ENCODE measurements at regions not wholly inside any gene's neighbourhood (a gene's known extent, or its start where the extent isn't known, plus 50 kb on each side); places are given as distances from the start of the nearest gene placed in this dataset.
A peak's percentile ranks its signal among the peaks of the same experiment; 100 is the strongest.

DNA sequence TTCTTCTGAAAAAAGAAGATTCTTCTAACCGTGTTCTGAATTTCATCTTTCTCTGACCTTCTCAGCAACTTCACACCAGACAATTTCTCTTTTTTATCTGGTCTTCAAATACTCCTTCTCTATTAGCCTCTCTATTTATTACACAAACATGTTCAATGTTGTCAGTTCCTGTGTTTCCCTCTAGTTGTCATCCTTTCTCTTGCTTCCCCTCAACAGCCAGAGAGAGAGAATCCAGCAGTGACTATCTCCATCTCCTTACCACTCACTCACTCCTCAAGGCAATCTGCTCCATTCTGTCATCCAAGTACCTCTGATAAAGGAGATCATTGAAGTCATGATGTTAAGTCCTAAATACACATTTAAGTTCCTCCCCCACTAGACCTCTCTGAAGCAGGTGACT, 491.9 kb upstream of the CHAC2 start:
- ATAC-seq = no peak

GRCh38 chr2:53268626-53269025, 499.0 kb upstream of the CHAC2 start:
- ATAC-seq = no peak
- H3K27me3 ChIP-seq = no peaks in the 10 kb centered on the region
- no peak for DNase-seq
- H3K27ac ChIP-seq = no peak overlapping the region
- no peaks in the 10 kb centered on the region for H3K36me3 ChIP-seq
- no peak for TF ChIP-seq CTCF (IDR thresholded peaks at IDR 0.05)
- WGBS, 2 donors = 64 to 82% methylated on average over 3 of the region's 3 CpGs
- intact Hi-C loops (cut with DNase I) = no loop called here
- H3K4me3 ChIP-seq = no peak overlapping the region
- no peaks in the 10 kb centered on the region for H3K4me1 ChIP-seq
- H3K9me3 ChIP-seq = peaks cover 0 to 6% (median 0%) of the 10 kb centered on the region in 11 donors

More for the DNA sequence above, 491.9 kb upstream of the CHAC2 start:
- H3K4me1 ChIP-seq = no peaks in the 10 kb centered on the region
- WGBS, 2 donors = 83 to 88% methylated on average over 1 of the region's 1 CpG
- no peaks in the 10 kb centered on the region for H3K36me3 ChIP-seq
- H3K4me3 ChIP-seq = no peak overlapping the region
- H3K9me3 ChIP-seq = peaks cover 0 to 6% (median 0%) of the 10 kb centered on the region in 11 donors
- no peak overlapping the region for H3K27ac ChIP-seq
- intact Hi-C loops (cut with DNase I) = no loop called here
- no peaks in the 10 kb centered on the region for H3K27me3 ChIP-seq
- TF ChIP-seq CTCF (IDR thresholded peaks at IDR 0.05) = no peak
- no peak for DNase-seq

DNA sequence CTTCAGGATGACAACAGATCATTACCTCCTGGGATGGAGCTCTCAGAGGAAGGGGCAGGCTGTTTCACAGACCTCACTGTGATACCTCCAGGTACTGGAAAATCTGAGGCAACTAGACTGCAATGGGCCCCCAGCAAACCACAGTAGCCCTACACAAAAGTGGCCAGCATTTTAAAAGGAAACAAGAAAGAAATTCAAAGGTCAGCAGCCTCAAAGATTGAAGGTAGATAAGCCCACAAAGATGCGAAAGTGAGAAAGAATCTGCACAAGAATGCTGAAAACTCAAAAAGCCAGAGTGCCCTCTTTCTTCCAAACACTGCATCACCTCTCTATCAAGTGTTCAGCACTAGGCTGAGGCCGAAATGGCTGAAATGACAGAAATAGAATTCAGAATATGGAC, 499.5 kb upstream of the CHAC2 start:
- no peak overlapping the region for H3K4me3 ChIP-seq
- no peak for ATAC-seq
- H3K27ac ChIP-seq = no peak overlapping the region
- intact Hi-C loops (cut with DNase I) = no loop called here
- DNase-seq = no peak
- H3K27me3 ChIP-seq = no peaks in the 10 kb centered on the region
- TF ChIP-seq CTCF (IDR thresholded peaks at IDR 0.05) = peak in 1 of 9 donors; percentile 43
- H3K4me1 ChIP-seq = no peaks in the 10 kb centered on the region
- no peaks in the 10 kb centered on the region for H3K36me3 ChIP-seq
- peaks cover 0 to 6% (median 0%) of the 10 kb centered on the region in 11 donors for H3K9me3 ChIP-seq
- WGBS, 2 donors = 65 to 70% methylated on average over 2 of the region's 2 CpGs

- DNase-seq = no peak
- H3K27ac ChIP-seq = no peak overlapping the region
- H3K27me3 ChIP-seq = no peaks in the 10 kb centered on the region
- H3K4me1 ChIP-seq = no peaks in the 10 kb centered on the region
- no peak overlapping the region for H3K4me3 ChIP-seq
- intact Hi-C loops (cut with DNase I) = no loop called here
- no peak for TF ChIP-seq CTCF (IDR thresholded peaks at IDR 0.05)
- no peak for ATAC-seq
- no peaks in the 10 kb centered on the region for H3K36me3 ChIP-seq
- H3K9me3 ChIP-seq = peaks cover 0 to 2% (median 0%) of the 10 kb centered on the region in 11 donors
- WGBS, 2 donors = 81 to 85% methylated on average over 3 of the region's 3 CpGs
These were observed 501.9 kb upstream of the CHAC2 start for GRCh38 chr2:53265544-53266299.
